OCI-M1 (cell line): ENCODE measurements at regions not wholly inside any gene's neighbourhood (a gene's known extent, or its start where the extent isn't known, plus 50 kb on each side); places are given as distances from the start of the nearest gene placed in this dataset.
"Not testable (repeated sequence)": the region's sequence is repeated elsewhere in the genome, so short reads cannot be mapped to it uniquely, and the experiment has no call there.

Source experiments
- DNase-seq: peaks from one replicate; lab custom pipeline; 2025; lab: John Stamatoyannopoulos, UW

- no peak for DNase-seq
Measured at GRCh38 chr4:123218981-123219380, 177.6 kb upstream of the SPRY1 start.

- no peak for DNase-seq
Measured at GRCh38 chr4:123229286-123229685, 167.3 kb upstream of the SPRY1 start.

DNA sequence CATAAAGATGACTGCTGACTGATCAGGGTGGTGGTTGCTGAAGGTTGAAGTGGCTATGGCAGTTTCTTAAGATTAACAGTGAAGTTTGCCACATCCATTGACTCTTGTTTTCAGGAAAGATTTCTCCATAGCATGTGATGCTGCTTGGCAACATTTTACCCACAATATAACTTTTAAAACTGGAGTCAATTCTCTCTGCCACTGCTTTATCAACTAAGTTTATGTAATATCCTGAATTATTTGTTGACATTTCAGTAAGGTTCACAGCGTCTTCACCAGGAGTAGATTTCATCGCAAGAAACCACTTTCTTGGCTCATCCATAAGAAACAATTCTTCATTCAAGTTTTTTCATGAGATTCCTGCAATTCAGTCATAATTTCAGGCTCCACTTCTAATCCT lies 166.5 kb upstream of the SPRY1 start:
- no peak for DNase-seq

DNA sequence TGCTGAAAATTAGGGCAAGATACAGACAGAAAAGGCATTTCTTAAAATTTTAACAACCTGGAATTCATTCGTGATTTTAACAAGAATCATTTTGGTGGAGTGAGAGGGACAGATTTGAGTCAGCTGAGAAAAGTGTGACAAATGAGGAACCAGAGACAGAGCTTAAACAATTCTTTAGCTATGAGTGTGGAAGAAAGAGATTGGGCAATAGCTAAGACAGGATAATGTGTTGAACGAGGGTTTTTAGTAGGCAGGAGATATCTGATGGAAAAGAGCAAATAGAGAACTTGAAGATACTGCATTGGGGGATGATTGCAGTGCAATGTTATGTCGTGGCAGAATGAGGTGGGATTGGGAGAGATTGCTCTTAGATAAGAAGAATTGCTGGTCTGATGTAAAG lies 164.2 kb upstream of the SPRY1 start:
- DNase-seq, result peak; percentile 81

GRCh38 chr4:123233136-123233768 lies 163.3 kb upstream of the SPRY1 start:
- DNase-seq, result peak; percentile 66

DNA sequence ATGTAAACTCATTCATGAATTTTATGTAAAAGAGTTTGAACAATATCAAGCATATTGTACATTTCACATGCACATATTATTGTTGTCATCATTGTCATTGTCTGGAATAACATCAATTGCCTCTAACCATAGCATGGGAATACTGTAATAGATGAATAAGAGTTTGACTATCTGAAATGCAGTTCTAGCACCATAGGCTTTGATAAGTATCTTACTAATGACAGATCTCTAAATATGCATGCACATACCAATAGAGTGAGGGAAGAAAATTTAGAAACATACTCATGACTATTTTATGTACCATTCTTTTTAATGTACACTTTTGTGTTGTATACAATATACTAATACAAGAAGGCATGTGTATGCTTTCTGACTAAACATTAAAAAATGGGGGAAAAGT lies 161.6 kb upstream of the SPRY1 start:
- DNase-seq, result no peak

- no peak for DNase-seq
Measured at GRCh38 chr4:123235431-123235830, 161.2 kb upstream of the SPRY1 start.

GRCh38 chr4:123236606-123237005 lies 160.0 kb upstream of the SPRY1 start:
- no peak for DNase-seq

DNA sequence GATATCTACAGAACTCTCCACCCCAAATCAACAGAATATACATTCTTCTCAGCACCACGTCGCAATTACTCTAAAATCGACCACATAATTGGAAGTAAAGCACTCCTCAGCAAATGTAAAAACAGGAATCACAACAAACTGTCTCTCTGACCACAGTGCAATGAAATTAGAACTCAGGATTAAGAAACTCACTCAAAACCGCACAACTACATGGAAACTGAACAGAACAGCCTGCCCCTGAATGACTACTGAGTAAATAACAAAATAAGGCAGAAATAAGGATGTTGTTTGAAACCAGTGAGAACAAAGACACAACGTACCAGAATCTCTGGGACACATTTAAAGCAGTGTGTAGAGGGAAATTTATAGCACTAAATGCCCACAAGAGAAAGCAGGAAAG lies 156.3 kb upstream of the SPRY1 start:
- DNase-seq, result not testable (repeated sequence)

GRCh38 chr4:123243220-123243619 lies 153.4 kb upstream of the SPRY1 start:
- DNase-seq, result not testable (repeated sequence)

DNA sequence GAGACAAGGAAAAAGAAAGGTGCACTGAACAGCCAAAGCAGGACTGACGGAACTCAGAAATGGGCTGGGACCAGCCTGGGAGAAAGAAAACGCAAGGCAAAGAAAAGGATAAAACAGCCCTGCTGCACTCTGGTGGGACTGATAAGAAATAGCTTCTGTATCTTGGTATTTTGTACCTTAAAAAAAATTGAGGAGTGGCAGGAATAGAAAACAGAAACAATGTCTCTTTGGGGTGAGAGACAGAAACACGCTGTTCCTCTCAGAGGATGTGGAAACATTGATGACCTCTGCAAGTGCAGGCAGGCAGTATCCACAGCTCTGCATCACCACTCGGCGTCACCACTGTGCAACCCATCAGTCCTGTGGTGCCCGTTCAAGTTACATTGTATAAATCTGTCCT lies 152.5 kb upstream of the SPRY1 start:
- DNase-seq, result no peak

DNA sequence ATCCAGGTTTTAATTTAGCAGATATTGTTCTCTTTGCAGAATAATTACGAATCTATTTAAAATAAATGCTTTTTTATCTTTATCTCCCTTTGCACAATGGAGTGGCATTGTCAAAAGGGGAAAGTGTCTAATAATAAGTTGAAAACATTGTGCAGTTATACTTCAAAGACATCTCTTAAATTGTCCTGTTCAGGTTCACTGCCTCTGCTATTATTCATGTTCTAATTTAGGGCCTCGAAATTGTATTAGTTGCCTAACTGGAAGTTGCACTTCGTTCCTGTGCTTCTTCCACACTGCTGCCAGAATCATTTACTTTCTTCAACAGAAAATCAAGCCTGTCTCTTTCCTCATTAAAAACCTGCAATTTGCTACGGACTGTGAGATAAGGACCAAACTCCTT lies 150.5 kb upstream of the SPRY1 start:
- no peak for DNase-seq

DNA sequence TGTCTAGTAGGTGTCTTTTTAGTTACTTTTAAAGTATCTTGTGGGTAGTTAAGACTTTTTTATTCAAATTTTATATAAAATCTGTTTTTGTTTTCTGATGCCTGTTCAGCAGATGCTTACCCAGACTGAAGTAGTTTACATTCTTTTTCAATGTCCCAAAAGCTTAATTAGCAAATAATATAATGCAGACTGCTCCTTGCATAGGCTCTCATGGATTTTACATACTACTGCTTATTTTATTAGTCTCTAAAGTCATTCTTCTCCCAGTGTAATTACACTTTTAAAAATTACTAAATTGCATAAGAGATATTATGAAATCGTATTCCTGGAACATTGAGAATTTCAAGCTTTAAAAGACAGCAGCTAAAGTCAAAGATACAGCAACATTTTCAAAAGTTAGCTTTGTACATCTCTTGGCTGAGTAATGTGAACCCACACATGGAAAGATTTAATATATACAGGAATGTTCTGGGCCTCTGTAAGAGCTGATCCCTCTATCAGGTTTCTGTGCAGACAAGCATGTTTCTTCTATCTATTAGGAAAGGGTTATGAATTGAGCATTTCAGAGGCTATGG lies 148.4 kb upstream of the SPRY1 start:
- DNase-seq, result no peak

DNA sequence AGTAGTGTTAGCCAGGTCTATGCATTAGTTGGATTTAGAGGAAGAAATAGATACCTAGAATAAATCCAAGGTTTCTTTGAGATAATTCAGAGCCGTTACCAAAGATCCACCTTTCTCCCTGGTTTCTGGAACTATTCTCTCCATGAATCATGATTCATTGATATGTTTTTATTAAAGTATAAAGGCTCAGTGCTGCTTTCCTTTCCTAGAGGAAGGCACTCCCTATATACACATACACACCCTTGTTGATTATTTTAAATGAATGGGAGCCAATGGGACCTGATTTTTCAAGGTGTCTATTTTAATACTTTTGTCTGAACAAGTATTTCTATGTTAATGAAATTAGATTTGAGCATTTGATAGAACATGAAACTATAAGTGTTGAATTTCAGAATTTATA lies 146.8 kb upstream of the SPRY1 start:
- no peak for DNase-seq

DNA sequence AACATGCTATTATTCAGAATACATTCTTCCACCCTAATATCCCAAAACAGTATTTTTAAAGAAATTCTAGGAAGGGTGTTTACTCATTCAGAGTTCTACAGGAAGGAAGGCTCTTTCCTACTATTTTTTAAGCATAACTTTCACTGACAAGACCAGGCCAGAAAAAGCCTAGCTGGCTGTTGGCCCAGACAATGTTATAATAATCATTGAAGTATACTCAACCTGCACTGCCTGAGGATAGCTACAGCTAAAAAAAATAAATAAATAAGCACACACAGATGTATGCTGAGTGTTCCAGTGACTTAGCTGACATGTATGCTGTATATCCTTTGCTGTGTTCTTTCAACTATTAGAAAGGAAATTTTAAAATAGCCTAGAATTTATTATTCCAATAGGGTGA lies 145.8 kb upstream of the SPRY1 start:
- no peak for DNase-seq

DNA sequence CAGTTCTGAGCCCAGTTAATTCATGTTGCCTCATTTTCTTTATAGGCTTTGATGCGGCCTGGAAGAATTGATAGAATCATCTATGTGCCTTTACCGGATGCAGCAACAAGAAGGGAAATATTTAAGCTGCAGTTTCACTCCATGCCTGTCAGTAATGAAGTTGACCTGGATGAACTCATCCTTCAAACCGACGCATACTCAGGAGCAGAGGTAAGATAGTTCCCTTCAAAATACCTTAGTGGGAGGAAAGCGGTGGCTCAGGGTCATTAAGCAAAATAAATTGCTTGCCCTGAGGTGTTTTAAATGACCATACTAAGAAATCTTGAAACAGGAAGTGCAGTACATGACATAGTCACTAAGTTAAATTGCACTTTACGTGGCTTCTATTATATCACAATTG lies 140.6 kb upstream of the SPRY1 start:
- DNase-seq, result no peak

GRCh38 chr4:123256901-123257300 lies 139.7 kb upstream of the SPRY1 start:
- no peak for DNase-seq

DNA sequence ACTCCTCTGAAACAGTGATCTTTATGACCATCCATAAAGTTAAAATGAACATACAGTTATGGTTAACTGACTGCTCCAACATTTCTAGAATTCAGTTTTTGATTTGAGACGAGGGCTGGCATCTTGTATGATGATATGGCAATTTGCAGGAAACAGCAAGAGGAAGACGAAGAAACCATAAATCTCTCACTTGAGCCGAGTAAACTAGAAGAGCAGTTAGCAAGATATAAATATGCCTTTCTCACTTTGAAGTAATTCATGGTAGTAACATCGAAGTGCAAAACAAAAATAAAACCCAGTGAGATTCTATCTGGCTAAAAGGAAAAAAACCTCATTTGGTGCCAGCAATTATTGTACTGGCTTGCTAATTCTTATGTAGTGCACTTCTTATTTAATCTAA lies 139.0 kb upstream of the SPRY1 start:
- DNase-seq, result no peak

GRCh38 chr4:123259676-123260646 lies 136.6 kb upstream of the SPRY1 start:
- DNase-seq, result no peak

GRCh38 chr4:123260653-123261052 lies 135.9 kb upstream of the SPRY1 start:
- no peak for DNase-seq

DNA sequence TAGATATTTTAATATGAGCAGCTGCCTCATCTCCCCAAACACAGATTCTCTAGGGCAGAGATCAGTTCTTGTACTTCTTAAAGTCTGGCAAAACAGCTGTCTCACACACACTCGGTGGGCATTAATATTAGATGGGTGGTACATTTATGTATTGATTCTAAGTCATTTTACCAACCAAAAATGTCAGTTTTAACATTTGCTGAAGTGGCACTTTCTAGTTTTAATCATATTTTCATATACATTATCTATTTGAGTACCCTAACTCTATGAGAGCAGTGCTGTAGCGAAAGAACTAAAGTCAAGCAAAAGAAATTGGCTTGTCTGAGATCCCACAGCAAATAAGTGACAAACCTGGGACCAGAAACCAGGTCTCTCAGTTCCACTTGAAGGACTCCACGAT lies 134.5 kb upstream of the SPRY1 start:
- no peak for DNase-seq

DNA sequence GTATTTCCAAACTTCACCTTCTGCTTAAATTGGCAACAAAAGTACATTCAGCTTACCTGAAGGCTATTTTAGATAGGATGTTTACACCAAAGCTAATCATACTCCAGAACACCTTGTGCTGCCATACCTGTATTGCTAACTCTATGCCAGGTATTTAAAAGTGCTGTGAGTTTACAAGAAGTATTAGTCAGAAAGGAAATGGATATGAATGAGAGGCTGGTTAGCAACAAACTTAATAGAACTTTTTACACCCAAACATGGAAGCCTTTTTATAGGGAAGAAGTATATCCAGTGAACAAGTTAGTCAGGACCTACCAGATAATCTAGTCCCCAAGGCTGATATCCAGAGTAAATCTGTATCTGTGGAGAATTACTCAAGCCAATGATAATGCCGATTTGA lies 131.2 kb upstream of the SPRY1 start:
- DNase-seq, result no peak

- DNase-seq, result no peak
Measured at GRCh38 chr4:123266221-123266620, 130.4 kb upstream of the SPRY1 start.
